IMR-90 (cell line): ENCODE measurements at regions not wholly inside any gene's neighbourhood (a gene's known extent, or its start where the extent isn't known, plus 50 kb on each side); places are given as distances from the start of the nearest gene placed in this dataset.
A peak's percentile ranks its signal among the peaks of the same experiment; 100 is the strongest.

ENCODE experiments used
- ATAC-seq: fragments of 200-7000 bp; cut with Tn5 transposase; 2 replicates; pipeline ENCODE4 v1.9.1; 2020; ENCODE audit warnings: low read depth, mild to moderate bottlenecking, moderate library complexity
- BruUV-seq: library from RNA; stranded (reverse); fragments of 400-500 nt; replicated peaks from 2 replicates; lab custom pipeline; 2021; lab: Mats Ljungman, UMichigan
- CTCF ChIA-PET: fragments of 300-600 bp; formaldehyde crosslinking; extraction: SDS; loops from one replicate; lab custom pipeline; 2021; ENCODE audit warnings: antibody characterized with exemption; lab: Yijun Ruan, JAX
- POLR2A ChIA-PET: fragments of 300-600 bp; sonication (Branson Sonifier 250); formaldehyde crosslinking; loops from one replicate; lab custom pipeline; 2022; ENCODE audit warnings: antibody characterized with exemption; ENCODE audit not compliant: unreplicated experiment; lab: Charles Lee
- DNase-seq: peaks from one replicate; pipeline ENCODE4 v3.0.0; 2013
- H2AFZ ChIP-seq: replicated peaks from 2 replicates; pipeline ENCODE3; 2013; ENCODE audit warnings: low read length, mild to moderate bottlenecking; ENCODE audit not compliant: poor library complexity
- H2AK5ac ChIP-seq: 2 replicates; pipeline ENCODE4 v1.6.1; 2013; ENCODE audit warnings: low read depth, low read length, inconsistent platforms
- H2AK9ac ChIP-seq: replicated peaks from 2 replicates; pipeline ENCODE3; 2013; ENCODE audit warnings: mild to moderate bottlenecking, low read depth, low read length, moderate library complexity; ENCODE audit not compliant: poor library complexity
- H2BK120ac ChIP-seq: 2 replicates; pipeline ENCODE4 v1.6.1; 2013; ENCODE audit warnings: low read depth, low read length, inconsistent platforms
- H2BK15ac ChIP-seq: 3 replicates; pipeline ENCODE4 v1.6.1; 2013; ENCODE audit warnings: low read depth, low read length, inconsistent platforms
- H2BK20ac ChIP-seq: 2 replicates; pipeline ENCODE4 v1.6.1; 2013; ENCODE audit warnings: low read depth, mild to moderate bottlenecking, inconsistent platforms, low read length, moderate library complexity
- H2BK5ac ChIP-seq: 2 replicates; pipeline ENCODE4 v1.6.1; 2013; ENCODE audit warnings: mild to moderate bottlenecking, low read depth, low read length, inconsistent platforms; ENCODE audit not compliant: poor library complexity, severe bottlenecking
- H3K14ac ChIP-seq: replicated peaks from 2 replicates; pipeline ENCODE4 v1.6.1; 2013; ENCODE audit warnings: low read depth, low read length, inconsistent platforms
- H3K18ac ChIP-seq: 2 replicates; pipeline ENCODE4 v1.6.1; 2013; ENCODE audit warnings: low read depth, low read length, control low read depth
- H3K23ac ChIP-seq: 2 replicates; pipeline ENCODE4 v1.6.1; 2013; ENCODE audit warnings: low read depth, low read length, inconsistent platforms
- H3K27ac ChIP-seq: 2 replicates; pipeline ENCODE4 v1.5.1; 2013; ENCODE audit warnings: mild to moderate bottlenecking, control low read depth, low read length; ENCODE audit not compliant: insufficient read depth
- H3K27me3 ChIP-seq: 2 replicates; pipeline ENCODE4 v1.6.1; 2013; ENCODE audit warnings: low read length; ENCODE audit not compliant: control insufficient read depth, insufficient read depth
- H3K36me3 ChIP-seq: 2 replicates; pipeline ENCODE4 v1.6.1; 2013; ENCODE audit warnings: low read length, mixed read lengths; ENCODE audit not compliant: control insufficient read depth, insufficient read depth
- H3K4ac ChIP-seq: 2 replicates; pipeline ENCODE4 v1.6.1; 2013; ENCODE audit warnings: low read depth, low read length, inconsistent platforms
- H3K4me1 ChIP-seq: 2 replicates; pipeline ENCODE4 v1.6.1; 2013; ENCODE audit warnings: low read length, mixed read lengths; ENCODE audit not compliant: control insufficient read depth, insufficient read depth
- H3K4me2 ChIP-seq: 2 replicates; pipeline ENCODE4 v1.6.1; 2013; ENCODE audit warnings: low read depth, mild to moderate bottlenecking, control low read depth, low read length, moderate library complexity
- H3K4me3 ChIP-seq: 2 replicates; pipeline ENCODE4 v1.5.1; 2013; ENCODE audit warnings: low read depth, mild to moderate bottlenecking, control low read depth, low read length, moderate library complexity; ENCODE audit not compliant: insufficient read depth
- H3K56ac ChIP-seq: 2 replicates; pipeline ENCODE4 v1.6.1; 2013; ENCODE audit warnings: low read length, inconsistent platforms; ENCODE audit not compliant: insufficient read depth; ENCODE audit errors: extremely low read depth
- H3K79me1 ChIP-seq, 2 experiments: 2 replicates each; pipeline ENCODE4 v1.6.1; 2013; ENCODE audit warnings: low read length in 2 of 2, inconsistent platforms in 1 of 2, low read depth in 1 of 2
- H3K9ac ChIP-seq: 2 replicates; pipeline ENCODE4 v1.6.1; 2013; ENCODE audit warnings: low read depth, low read length, control low read depth
- H3K9me1 ChIP-seq: 2 replicates; pipeline ENCODE4 v1.6.1; 2013; ENCODE audit warnings: low read length, inconsistent platforms; ENCODE audit not compliant: insufficient read depth
- H3K9me3 ChIP-seq: 2 replicates; pipeline ENCODE4 v1.6.1; 2013; ENCODE audit warnings: low read length; ENCODE audit not compliant: control insufficient read depth, insufficient read depth
- H4K20me1 ChIP-seq: 2 replicates; pipeline ENCODE4 v1.6.1; 2013; ENCODE audit warnings: low read length, inconsistent platforms; ENCODE audit not compliant: insufficient read depth
- H4K5ac ChIP-seq: 2 replicates; pipeline ENCODE4 v1.6.1; 2013; ENCODE audit warnings: mild to moderate bottlenecking, low read depth, low read length, control low read depth
- H4K8ac ChIP-seq, 2 experiments: 2 replicates each; pipeline ENCODE4 v1.6.1; 2013; ENCODE audit warnings: low read depth in 2 of 2, low read length in 2 of 2, control low read depth in 1 of 2, inconsistent platforms in 1 of 2
- H4K91ac ChIP-seq: 2 replicates; pipeline ENCODE4 v1.6.1; 2013; ENCODE audit warnings: low read depth, low read length, inconsistent platforms; ENCODE audit not compliant: insufficient read depth
- BHLHE40 ChIP-seq: fragments of 150-350 bp; IDR thresholded peaks from 2 replicates; pipeline ENCODE4 v1.6.1; 2016; ENCODE audit warnings: mild to moderate bottlenecking, low read depth, low read length
- CEBPB ChIP-seq: IDR thresholded peaks from 2 replicates; pipeline ENCODE4 v1.6.1; 2012; ENCODE audit warnings: low read depth, low read length, improper control_type of control experiment
- MAFK ChIP-seq: IDR thresholded peaks from 2 replicates; pipeline ENCODE4 v1.6.1; 2012; ENCODE audit warnings: low read depth, low read length, improper control_type of control experiment
- MAZ ChIP-seq: IDR thresholded peaks from 2 replicates; pipeline ENCODE4 v1.6.1; 2012; ENCODE audit warnings: low read depth, mild to moderate bottlenecking, low read length, improper control_type of control experiment, moderate library complexity, borderline replicate concordance
- MXI1 ChIP-seq: IDR thresholded peaks from 2 replicates; pipeline ENCODE4 v1.6.1; 2012; ENCODE audit warnings: low read depth, mild to moderate bottlenecking, low read length, moderate library complexity, borderline replicate concordance
- NFE2L2 ChIP-seq: fragments of 150-350 bp; IDR thresholded peaks from 2 replicates; pipeline ENCODE4 v1.6.1; 2016; ENCODE audit warnings: low read depth, mild to moderate bottlenecking, low read length
- POLR2A ChIP-seq: IDR thresholded peaks from 2 replicates; pipeline ENCODE4 v1.6.1; 2012; ENCODE audit warnings: mild to moderate bottlenecking, low read depth, low read length
- RAD21 ChIP-seq: IDR thresholded peaks from 2 replicates; pipeline ENCODE4 v1.6.1; 2012; ENCODE audit warnings: low read length, improper control_type of control experiment
- RCOR1 ChIP-seq: IDR thresholded peaks from 2 replicates; pipeline ENCODE4 v1.6.1; 2012; ENCODE audit warnings: mild to moderate bottlenecking, low read length, improper control_type of control experiment; ENCODE audit not compliant: insufficient replicate concordance
- RFX5 ChIP-seq: IDR thresholded peaks from 2 replicates; pipeline ENCODE4 v1.8.0; 2012; ENCODE audit warnings: low read depth, mild to moderate bottlenecking, low read length, moderate library complexity
- SMC3 ChIP-seq: fragments of 150-350 bp; IDR thresholded peaks from 2 replicates; pipeline ENCODE4 v1.6.1; 2016; ENCODE audit warnings: low read depth, mild to moderate bottlenecking, antibody characterized with exemption, low read length, moderate library complexity
- WGBS, 2 experiments: methylation state at CpG; one replicate each; pipeline versions ENCODE4 v1.1.5 to v1.1.7; 2013; ENCODE audit warnings: missing lambda C conversion rate in 2 of 2; ENCODE audit not compliant: insufficient read length in 1 of 2; ENCODE audit errors: extremely low coverage in 2 of 2; 5-methylcytosine and 5-hydroxymethylcytosine counted together
- dilution Hi-C: fragments of 300-500 bp; cut with HindIII; formaldehyde crosslinking; loops from one replicate; pipeline ENCODE4 v1.14.3; 2018; ENCODE audit warnings: low sequenced_read_pairs; ENCODE audit not compliant: unreplicated experiment
- in situ Hi-C: fragments of 300-500 bp; cut with MboI; formaldehyde crosslinking; loops from 3 replicates; pipeline ENCODE4 v1.14.3; 2019; ENCODE audit warnings: low sequenced_read_pairs, inconsistent platforms, mixed read lengths
- intact Hi-C: fragments of 100-400 bp; cut with micrococcal nuclease; formaldehyde crosslinking; loops from 2 replicates; pipeline ENCODE4 v1.10.0; 2022
- TF ChIP-seq, protein P1 (sequence below): fragments of 150-350 bp; IDR thresholded peaks from 2 replicates; pipeline ENCODE4 v1.6.1; 2017; ENCODE audit warnings: mild to moderate bottlenecking, antibody characterized with exemption, low read length, low read depth
- TF ChIP-seq, protein P2 (sequence below): fragments of 150-350 bp; IDR thresholded peaks from 2 replicates; pipeline ENCODE4 v1.6.1; 2016; ENCODE audit warnings: low read depth, mild to moderate bottlenecking, low read length, moderate library complexity, borderline replicate concordance
- TF ChIP-seq, protein P3 (sequence below): conservative IDR thresholded peaks from 2 replicates; pipeline ENCODE4 v1.5.1; 2012; ENCODE audit warnings: mild to moderate bottlenecking, low read depth, low read length, improper control_type of control experiment

DNA sequence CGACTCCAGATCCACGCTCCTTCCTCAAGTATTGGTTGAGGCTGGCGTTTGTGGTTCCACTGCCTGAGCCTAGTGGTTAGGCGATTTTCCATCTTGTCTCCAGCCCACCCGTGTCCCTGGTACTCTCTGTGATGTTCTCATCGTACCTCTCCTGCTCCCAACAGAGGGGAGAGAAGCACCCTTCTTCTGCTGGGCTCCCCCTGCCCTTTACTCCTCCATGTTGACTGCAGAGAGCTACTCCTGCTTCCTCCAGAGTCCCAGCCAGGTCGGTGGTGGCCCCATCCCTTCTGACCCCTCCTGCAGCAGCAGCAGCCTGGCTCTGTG is 164.0 kb upstream of the BCOR start:
- in situ Hi-C loops = loop anchor here (10.0 kb wide), 1 partner anchor 527 kb away; no protein-coding TSS in a partner anchor
- Histone ChIP-seq H3K23ac (peak overlapping the region; percentile 31; the same call in 1 of the 2 replicates), H3K9me1 (no peaks in the 10 kb centered on the region; the same call in none of the 2 replicates), H3K9me3 (no peaks in the 10 kb centered on the region), H4K20me1 (no peaks in the 10 kb centered on the region), H2AFZ (peak overlapping the region; percentile 87), H3K4me3 (no peak overlapping the region), H3K18ac (peak overlapping the region; percentile 44; the same call in 1 of the 2 replicates), H2BK5ac (peak overlapping the region; percentile 41), H4K91ac (peak overlapping the region; percentile 70), H3K4me2 (no peak overlapping the region), H2BK120ac (peak overlapping the region; percentile 82), H3K9ac (no peak overlapping the region), H3K79me1 (no peaks in the 10 kb centered on the region), H3K36me3 (no peaks in the 10 kb centered on the region), H2BK20ac (peak overlapping the region; percentile 39; the same call in 1 of the 2 replicates), H2AK5ac (peak overlapping the region; percentile 46; the same call in 1 of the 2 replicates), H3K56ac (no peak overlapping the region), H2BK15ac (peak overlapping the region; percentile 78; the same call in 2 of the 3 replicates), H4K8ac (peak overlapping the region; percentile 88 to 96), H3K4me1 (peaks cover 11% of the 10 kb centered on the region), H3K27ac (peak overlapping the region; percentile 2), H3K14ac (0 out of 2 replicates have a peak overlapping the region, but pooled peaks have one; percentile 45), H4K5ac (peak overlapping the region; percentile 57), H3K4ac (peak overlapping the region; percentile 84), H3K27me3 (no peaks in the 10 kb centered on the region; the same call in 1 of the 2 replicates), H2AK9ac (peak overlapping the region; percentile 23)
- intact Hi-C loops = loop anchor here (10.0 kb wide), 1 partner anchor 1507 kb away; no protein-coding TSS in a partner anchor
- TF ChIP-seq RFX5 (no peak), MAFK (no peak), CEBPB (no peak), NFE2L2 (no peak), POLR2A (no peak), MXI1 (no peak), MAZ (no peak), RAD21 (no peak), SMC3 (no peak), BHLHE40 (no peak), RCOR1 (no peak)
- TF ChIP-seq, protein P1, sequence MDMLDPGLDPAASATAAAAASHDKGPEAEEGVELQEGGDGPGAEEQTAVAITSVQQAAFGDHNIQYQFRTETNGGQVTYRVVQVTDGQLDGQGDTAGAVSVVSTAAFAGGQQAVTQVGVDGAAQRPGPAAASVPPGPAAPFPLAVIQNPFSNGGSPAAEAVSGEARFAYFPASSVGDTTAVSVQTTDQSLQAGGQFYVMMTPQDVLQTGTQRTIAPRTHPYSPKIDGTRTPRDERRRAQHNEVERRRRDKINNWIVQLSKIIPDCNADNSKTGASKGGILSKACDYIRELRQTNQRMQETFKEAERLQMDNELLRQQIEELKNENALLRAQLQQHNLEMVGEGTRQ = no peak
- TF ChIP-seq, protein P2, sequence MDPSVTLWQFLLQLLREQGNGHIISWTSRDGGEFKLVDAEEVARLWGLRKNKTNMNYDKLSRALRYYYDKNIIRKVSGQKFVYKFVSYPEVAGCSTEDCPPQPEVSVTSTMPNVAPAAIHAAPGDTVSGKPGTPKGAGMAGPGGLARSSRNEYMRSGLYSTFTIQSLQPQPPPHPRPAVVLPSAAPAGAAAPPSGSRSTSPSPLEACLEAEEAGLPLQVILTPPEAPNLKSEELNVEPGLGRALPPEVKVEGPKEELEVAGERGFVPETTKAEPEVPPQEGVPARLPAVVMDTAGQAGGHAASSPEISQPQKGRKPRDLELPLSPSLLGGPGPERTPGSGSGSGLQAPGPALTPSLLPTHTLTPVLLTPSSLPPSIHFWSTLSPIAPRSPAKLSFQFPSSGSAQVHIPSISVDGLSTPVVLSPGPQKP = no peak
- TF ChIP-seq, protein P3, sequence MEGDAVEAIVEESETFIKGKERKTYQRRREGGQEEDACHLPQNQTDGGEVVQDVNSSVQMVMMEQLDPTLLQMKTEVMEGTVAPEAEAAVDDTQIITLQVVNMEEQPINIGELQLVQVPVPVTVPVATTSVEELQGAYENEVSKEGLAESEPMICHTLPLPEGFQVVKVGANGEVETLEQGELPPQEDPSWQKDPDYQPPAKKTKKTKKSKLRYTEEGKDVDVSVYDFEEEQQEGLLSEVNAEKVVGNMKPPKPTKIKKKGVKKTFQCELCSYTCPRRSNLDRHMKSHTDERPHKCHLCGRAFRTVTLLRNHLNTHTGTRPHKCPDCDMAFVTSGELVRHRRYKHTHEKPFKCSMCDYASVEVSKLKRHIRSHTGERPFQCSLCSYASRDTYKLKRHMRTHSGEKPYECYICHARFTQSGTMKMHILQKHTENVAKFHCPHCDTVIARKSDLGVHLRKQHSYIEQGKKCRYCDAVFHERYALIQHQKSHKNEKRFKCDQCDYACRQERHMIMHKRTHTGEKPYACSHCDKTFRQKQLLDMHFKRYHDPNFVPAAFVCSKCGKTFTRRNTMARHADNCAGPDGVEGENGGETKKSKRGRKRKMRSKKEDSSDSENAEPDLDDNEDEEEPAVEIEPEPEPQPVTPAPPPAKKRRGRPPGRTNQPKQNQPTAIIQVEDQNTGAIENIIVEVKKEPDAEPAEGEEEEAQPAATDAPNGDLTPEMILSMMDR = no peak
- dilution Hi-C loops = no loop called here
- BruUV-seq = no TSS peak
- ChIA-PET CTCF (no interaction called here), POLR2A (no interaction called here)
- 60% methylated on average over 6 of the region's 7 CpGs; no CpG with 5 or more reads in 1 of the 2 experiments for WGBS, 2 experiments
- ATAC-seq (no peak), DNase-seq (no peak)
